ENCODE measurements at regions not wholly inside any gene's neighbourhood (a gene's known extent, or its start where the extent isn't known, plus 50 kb on each side); places are given as distances from the start of the nearest gene placed in this dataset.

DNA sequence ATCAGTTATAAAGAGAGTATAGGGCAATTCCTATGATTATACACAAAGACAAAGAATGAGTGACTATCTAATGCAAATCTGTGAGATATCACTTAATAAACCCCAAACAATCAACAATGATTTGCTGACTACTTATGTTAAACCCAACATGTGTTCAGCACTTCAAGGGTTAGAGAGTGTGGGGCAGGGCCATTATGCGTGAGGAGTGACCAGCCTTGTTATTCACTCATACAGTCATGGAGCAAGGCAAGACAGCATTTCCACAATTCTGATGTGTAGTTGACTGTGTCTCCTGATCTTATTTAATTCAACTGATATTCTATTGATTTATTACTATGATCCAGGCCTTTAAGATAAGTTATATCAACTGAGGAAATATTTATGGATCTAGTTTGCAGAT, 251.7 kb downstream of the CYRIA start:
- TF ChIP-seq ZNF654 (tag by site-specific recombination; IDR thresholded peaks at IDR 0.05; ENCODE audit: low read depth) (no peak), ZFP41 (tag by site-specific recombination; IDR thresholded peaks at IDR 0.05; ENCODE audit: borderline replicate concordance) (no peak), CTCF (tag by site-specific recombination; IDR thresholded peaks at IDR 0.05) (no peak), ZNF138 (tag by site-specific recombination; IDR thresholded peaks at IDR 0.05; ENCODE audit: borderline replicate concordance) (no peak), KLF1 (tag by site-specific recombination; IDR thresholded peaks at IDR 0.05) (no peak), ZNF449 (tag by site-specific recombination; IDR thresholded peaks at IDR 0.05) (no peak), HOXC10 (CRISPR knock-in tag; IDR thresholded peaks at IDR 0.05) (no peak), ZNF121 (tag by site-specific recombination; IDR thresholded peaks at IDR 0.05) (no peak), ZNF473 (tag by site-specific recombination; IDR thresholded peaks at IDR 0.05) (no peak), KLF10 (tag by site-specific recombination; IDR thresholded peaks at IDR 0.05) (no peak), ZNF23 (tag by site-specific recombination; IDR thresholded peaks at IDR 0.05; ENCODE audit: borderline replicate concordance) (no peak)
